PC-3 (cell line): ENCODE measurements at regions not wholly inside any gene's neighbourhood (a gene's known extent, or its start where the extent isn't known, plus 50 kb on each side); places are given as distances from the start of the nearest gene placed in this dataset.

Experiments used
- ATAC-seq: fragments of 200-7000 bp; cut with Tn5 transposase; 2 replicates; pipeline ENCODE4 v1.9.1; 2020; ENCODE audit warnings: mild to moderate bottlenecking, moderate library complexity
- BruUV-seq: library from RNA; stranded (reverse); fragments of 400-500 nt; replicated peaks from 2 replicates; lab custom pipeline; 2021; lab: Mats Ljungman, UMichigan
- CTCF ChIA-PET: fragments of 300-600 bp; sonication (Branson Sonifier 250); formaldehyde crosslinking; loops from one replicate; lab custom pipeline; 2022; ENCODE audit warnings: antibody characterized with exemption; lab: Charles Lee
- POLR2A ChIA-PET: fragments of 300-600 bp; sonication (Branson Sonifier 250); formaldehyde crosslinking; loops from one replicate; lab custom pipeline; 2022; ENCODE audit warnings: antibody characterized with exemption; ENCODE audit not compliant: unreplicated experiment; lab: Charles Lee
- DNase-seq: peaks from one replicate; pipeline ENCODE4 v3.0.0-alpha.2; 2015
- H2AFZ ChIP-seq: fragments of 300-600 bp; sonication (generic); 2 replicates; pipeline ENCODE4 v1.6.0; 2016; ENCODE audit warnings: antibody characterized with exemption, low read length
- H3F3A ChIP-seq: fragments of 300-600 bp; sonication (generic); one replicate; pipeline ENCODE4 v1.6.0; 2017; ENCODE audit warnings: antibody characterized with exemption, low read length, control low read depth, mild to moderate bottlenecking; ENCODE audit not compliant: unreplicated experiment
- H3K27ac ChIP-seq: fragments of 300-600 bp; sonication (generic); 2 replicates; pipeline ENCODE4 v1.5.1; 2016; ENCODE audit warnings: mild to moderate bottlenecking, low read length
- H3K27me3 ChIP-seq: fragments of 300-600 bp; sonication (generic); 2 replicates; pipeline ENCODE4 v1.6.1; 2016; ENCODE audit warnings: low read length, mixed read lengths
- H3K36me3 ChIP-seq: fragments of 300-600 bp; sonication (generic); 2 replicates; pipeline ENCODE4 v1.6.1; 2016; ENCODE audit warnings: low read depth, mixed run types, low read length, mixed read lengths
- H3K4me1 ChIP-seq: fragments of 300-600 bp; sonication (generic); 2 replicates; pipeline ENCODE4 v1.5.1; 2016; ENCODE audit warnings: low read length; ENCODE audit not compliant: insufficient read depth
- H3K4me2 ChIP-seq: fragments of 300-600 bp; sonication (generic); 2 replicates; pipeline ENCODE4 v1.6.0; 2016; ENCODE audit warnings: low read length
- H3K4me3 ChIP-seq: fragments of 300-600 bp; sonication (generic); 2 replicates; pipeline ENCODE4 v1.5.1; 2016; ENCODE audit warnings: mild to moderate bottlenecking, low read length, mixed read lengths
- H3K79me2 ChIP-seq: fragments of 300-600 bp; sonication (generic); 2 replicates; pipeline ENCODE4 v1.6.1; 2017; ENCODE audit warnings: low read length, mixed read lengths
- H3K9ac ChIP-seq: fragments of 300-600 bp; sonication (generic); 2 replicates; pipeline ENCODE4 v1.6.0; 2016; ENCODE audit warnings: mild to moderate bottlenecking, low read length
- H3K9me2 ChIP-seq: fragments of 300-600 bp; sonication (generic); replicated peaks from 2 replicates; pipeline ENCODE4 v1.6.1; 2016; ENCODE audit warnings: mixed run types, low read length, mixed read lengths
- H3K9me3 ChIP-seq: fragments of 300-600 bp; sonication (generic); 2 replicates; pipeline ENCODE4 v1.6.1; 2016; ENCODE audit warnings: low read length, mixed read lengths
- H4K20me1 ChIP-seq: fragments of 300-600 bp; sonication (generic); 2 replicates; pipeline ENCODE4 v1.6.1; 2016; ENCODE audit warnings: low read length, mixed read lengths
- CTCF ChIP-seq: fragments of 300-600 bp; sonication (generic); conservative IDR thresholded peaks from 2 replicates; pipeline ENCODE4 v1.5.1; 2017; ENCODE audit warnings: antibody characterized with exemption, low read depth, mild to moderate bottlenecking, low read length
- EZH2 ChIP-seq: fragments of 300-600 bp; sonication (generic); IDR thresholded peaks from one replicate; pipeline ENCODE4 v1.6.1; 2017; ENCODE audit warnings: antibody characterized with exemption, mild to moderate bottlenecking, low read length; ENCODE audit not compliant: unreplicated experiment
- EZH2phosphoT487 ChIP-seq: fragments of 300-600 bp; sonication (generic); IDR thresholded peaks from 2 replicates; pipeline ENCODE4 v1.6.1; 2018; ENCODE audit warnings: mild to moderate bottlenecking, antibody characterized with exemption, low read length, borderline replicate concordance
- intact Hi-C: fragments of 100-400 bp; cut with micrococcal nuclease; formaldehyde crosslinking; loops from 2 replicates; pipeline ENCODE4 v1.9.0; 2023

- DNase-seq (peak; percentile 100), ATAC-seq (no peak; the same call in 1 of the 2 replicates)
- Histone ChIP-seq H3K9ac (no peak overlapping the region), H3K4me1 (peaks cover 11% of the 10 kb centered on the region), H3K9me3 (no peaks in the 10 kb centered on the region), H4K20me1 (no peaks in the 10 kb centered on the region), H2AFZ (no peak overlapping the region), H3K27ac (no peak overlapping the region), H3K4me3 (no peak overlapping the region), H3K4me2 (peak overlapping the region; percentile 11; the same call in 1 of the 2 replicates), H3K27me3 (no peaks in the 10 kb centered on the region), H3K9me2 (no peaks in the 10 kb centered on the region), H3K36me3 (no peaks in the 10 kb centered on the region), H3K79me2 (no peaks in the 10 kb centered on the region), H3F3A (no peaks in the 10 kb centered on the region)
- no TSS peak for BruUV-seq
- ChIA-PET POLR2A (no interaction called here), CTCF (interaction anchor here (0.6 kb wide), 1 partner anchor 1050 kb away, joined by 3 read pairs; no protein-coding TSS in a partner anchor)
- TF ChIP-seq EZH2 (no peak), CTCF (no peak), EZH2phosphoT487 (no peak)
- intact Hi-C loops: loop anchor here (1.0 kb wide), 1 partner anchor 16 kb away; no protein-coding TSS in a partner anchor
Measured at GRCh38 chr3:24704496-24704895, 209.8 kb upstream of the THRB start.

- ChIA-PET POLR2A (interaction anchor here (0.6 kb wide), 1 partner anchor 231 kb away, joined by 3 read pairs; no protein-coding TSS in a partner anchor), CTCF (no interaction called here)
- H2AFZ ChIP-seq: no peak overlapping the region
- H3K9me3 ChIP-seq: no peaks in the 10 kb centered on the region
- intact Hi-C loops: no loop called here
- TF ChIP-seq EZH2 (no peak), CTCF (no peak), EZH2phosphoT487 (no peak)
- H3K79me2 ChIP-seq: no peaks in the 10 kb centered on the region
- no peak overlapping the region for H3K27ac ChIP-seq
- H3K4me3 ChIP-seq: no peak overlapping the region
- no peaks in the 10 kb centered on the region for H3K27me3 ChIP-seq
- no peaks in the 10 kb centered on the region for H3F3A ChIP-seq
- ATAC-seq (no peak), DNase-seq (no peak)
- no peak overlapping the region for H3K4me2 ChIP-seq
- BruUV-seq: no TSS peak
- peaks cover 11% of the 10 kb centered on the region for H3K4me1 ChIP-seq
- no peaks in the 10 kb centered on the region for H4K20me1 ChIP-seq
- no peak overlapping the region for H3K9ac ChIP-seq
- H3K9me2 ChIP-seq: no peaks in the 10 kb centered on the region
- H3K36me3 ChIP-seq: no peaks in the 10 kb centered on the region
Measured at GRCh38 chr3:24707936-24708335, 213.3 kb upstream of the THRB start.

- Histone ChIP-seq H3K27ac (no peak overlapping the region), H3K36me3 (no peaks in the 10 kb centered on the region), H3K4me3 (no peak overlapping the region), H2AFZ (no peak overlapping the region), H3F3A (no peaks in the 10 kb centered on the region), H3K9me2 (no peaks in the 10 kb centered on the region), H3K9me3 (no peaks in the 10 kb centered on the region), H3K79me2 (no peaks in the 10 kb centered on the region), H4K20me1 (no peaks in the 10 kb centered on the region), H3K9ac (no peak overlapping the region), H3K4me1 (no peaks in the 10 kb centered on the region), H3K27me3 (no peaks in the 10 kb centered on the region), H3K4me2 (no peak overlapping the region)
- intact Hi-C loops: no loop called here
- no TSS peak for BruUV-seq
- no peak for ATAC-seq
- ChIA-PET POLR2A (no interaction called here), CTCF (no interaction called here)
- TF ChIP-seq EZH2phosphoT487: no peak
- no peak for TF ChIP-seq CTCF
- no peak for TF ChIP-seq EZH2
- no peak for DNase-seq
Measured at GRCh38 chr3:24709956-24710355, 215.3 kb upstream of the THRB start.
